Activated CD4-positive, alpha-beta memory T cell treated with anti-CD3 and anti-CD28 coated beads for 36 hours (primary cell): ENCODE measurements at regions not wholly inside any gene's neighbourhood (a gene's known extent, or its start where the extent isn't known, plus 50 kb on each side); places are given as distances from the start of the nearest gene placed in this dataset.

Source experiments
- CTCF ChIA-PET: fragments of 350-600 bp; sonication (Branson Sonifier 250); formaldehyde crosslinking; loops from one replicate; lab custom pipeline; 2021; ENCODE audit warnings: antibody characterized with exemption, inconsistent platforms; lab: Charles Lee
- POLR2A ChIA-PET: fragments of 350-600 bp; sonication (Branson Sonifier 250); formaldehyde crosslinking; loops from one replicate; lab custom pipeline; 2021; ENCODE audit warnings: antibody characterized with exemption; lab: Charles Lee
- DNase-seq: peaks from one replicate; pipeline ENCODE4 v3.0.0-alpha.2; 2020
- H3K27ac Mint-ChIP-seq: one replicate; pipeline ENCODE4 v1.8.0; 2021; ENCODE audit warnings: mixed read lengths
- H3K27me3 Mint-ChIP-seq: one replicate; pipeline ENCODE4 v1.8.0; 2021; ENCODE audit warnings: mixed read lengths
- H3K36me3 Mint-ChIP-seq: one replicate; pipeline ENCODE4 v1.8.0; 2021; ENCODE audit warnings: mixed read lengths
- H3K4me1 Mint-ChIP-seq: one replicate; pipeline ENCODE4 v1.8.0; 2021; ENCODE audit warnings: low read depth, mixed read lengths
- H3K4me3 Mint-ChIP-seq: one replicate; pipeline ENCODE4 v1.8.0; 2021; ENCODE audit warnings: mild to moderate bottlenecking, mixed read lengths
- H3K9me3 Mint-ChIP-seq: one replicate; pipeline ENCODE4 v1.8.0; 2021; ENCODE audit warnings: mixed read lengths
- intact Hi-C: fragments of 100-400 bp; cut with micrococcal nuclease; formaldehyde crosslinking; loops from one replicate; pipeline ENCODE4 v1.15.1; 2023

- no peaks in the 10 kb centered on the region for H3K4me1 Mint-ChIP-seq
- H3K36me3 Mint-ChIP-seq, result no peaks in the 10 kb centered on the region
- DNase-seq, result no peak
- H3K27me3 Mint-ChIP-seq, result peaks cover 12% of the 10 kb centered on the region
- no peaks in the 10 kb centered on the region for H3K9me3 Mint-ChIP-seq
- ChIA-PET CTCF (no interaction called here), POLR2A (no interaction called here)
- H3K27ac Mint-ChIP-seq, result no peak overlapping the region
- intact Hi-C loops, result no loop called here
- H3K4me3 Mint-ChIP-seq, result no peak overlapping the region
Observed at GRCh38 chr21:35779690-35780570, 280.4 kb downstream of the SETD4 start.

- no peak for DNase-seq
Observed at GRCh38 chr21:35779167-35779566, 281.2 kb downstream of the SETD4 start.

GRCh38 chr21:35777081-35777480 lies 283.2 kb downstream of the SETD4 start:
- CTCF ChIA-PET, result no interaction called here
- Mint-ChIP-seq H3K27ac (no peak overlapping the region), H3K27me3 (peaks cover 12% of the 10 kb centered on the region), H3K4me1 (no peaks in the 10 kb centered on the region), H3K4me3 (no peak overlapping the region), H3K36me3 (no peaks in the 10 kb centered on the region), H3K9me3 (no peaks in the 10 kb centered on the region)
- intact Hi-C loops, result no loop called here
- no peak for DNase-seq
- POLR2A ChIA-PET, result no interaction called here

More at GRCh38 chr21:35779167-35779566, 281.2 kb downstream of the SETD4 start:
- no peaks in the 10 kb centered on the region for H3K36me3 Mint-ChIP-seq
- H3K4me3 Mint-ChIP-seq, result no peak overlapping the region
- H3K9me3 Mint-ChIP-seq, result no peaks in the 10 kb centered on the region
- H3K27ac Mint-ChIP-seq, result no peak overlapping the region
- CTCF ChIA-PET, result no interaction called here
- POLR2A ChIA-PET, result no interaction called here
- no peaks in the 10 kb centered on the region for H3K4me1 Mint-ChIP-seq
- intact Hi-C loops, result no loop called here
- peaks cover 12% of the 10 kb centered on the region for H3K27me3 Mint-ChIP-seq

DNA sequence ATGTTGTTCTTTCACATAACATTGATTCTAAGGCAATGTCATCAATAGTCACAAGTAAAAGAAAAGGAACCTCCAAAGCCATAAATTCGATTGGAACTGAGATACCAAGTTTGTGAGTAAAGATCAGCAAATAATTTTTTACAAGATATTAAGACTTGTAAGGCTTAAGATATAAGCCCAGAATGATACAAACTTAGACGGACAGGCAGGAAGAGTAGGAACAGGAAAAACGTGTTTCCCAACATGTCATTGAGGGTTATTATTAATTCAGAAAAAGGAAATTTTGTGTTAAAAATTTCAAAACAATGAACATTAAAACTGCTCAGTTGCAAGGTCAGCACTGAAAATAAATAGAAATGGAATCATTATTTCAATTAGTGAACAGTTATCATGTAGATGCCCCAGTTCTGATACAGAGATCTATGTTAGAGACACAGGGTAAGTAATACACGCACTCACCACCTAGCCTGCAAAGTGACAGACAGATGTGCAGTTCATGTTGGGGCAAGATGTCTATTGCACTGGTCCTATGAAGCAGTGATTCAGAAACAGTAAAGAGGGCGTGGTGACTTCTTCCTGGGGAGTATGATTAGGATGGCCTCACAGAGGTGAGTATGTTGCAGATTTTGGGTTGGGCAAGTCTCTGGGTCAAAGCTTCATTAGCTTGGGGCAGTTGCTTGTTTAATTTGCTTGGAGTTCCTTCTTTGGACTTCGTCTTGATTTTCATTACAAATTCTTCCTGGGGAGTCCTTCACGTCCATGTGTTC lies 284.4 kb downstream of the SETD4 start:
- H3K4me1 Mint-ChIP-seq, result no peaks in the 10 kb centered on the region
- no peak for DNase-seq
- POLR2A ChIA-PET, result no interaction called here
- intact Hi-C loops, result no loop called here
- H3K9me3 Mint-ChIP-seq, result no peaks in the 10 kb centered on the region
- H3K4me3 Mint-ChIP-seq, result no peak overlapping the region
- no peaks in the 10 kb centered on the region for H3K36me3 Mint-ChIP-seq
- H3K27ac Mint-ChIP-seq, result no peak overlapping the region
- peaks cover 19% of the 10 kb centered on the region for H3K27me3 Mint-ChIP-seq
- CTCF ChIA-PET, result no interaction called here

GRCh38 chr21:35770101-35770945 lies 290.0 kb downstream of the SETD4 start:
- CTCF ChIA-PET, result no interaction called here
- H3K27me3 Mint-ChIP-seq, result peaks cover 10% of the 10 kb centered on the region

GRCh38 chr21:35768187-35768586 lies 292.1 kb downstream of the SETD4 start:
- no peak overlapping the region for H3K4me3 Mint-ChIP-seq
- H3K27me3 Mint-ChIP-seq, result peaks cover 10% of the 10 kb centered on the region
- POLR2A ChIA-PET, result no interaction called here
- no peaks in the 10 kb centered on the region for H3K9me3 Mint-ChIP-seq
- intact Hi-C loops, result no loop called here
- CTCF ChIA-PET, result no interaction called here
- no peaks in the 10 kb centered on the region for H3K4me1 Mint-ChIP-seq
- DNase-seq, result no peak
- H3K36me3 Mint-ChIP-seq, result no peaks in the 10 kb centered on the region
- H3K27ac Mint-ChIP-seq, result no peak overlapping the region

More at GRCh38 chr21:35770101-35770945, 290.0 kb downstream of the SETD4 start:
- intact Hi-C loops, result no loop called here
- POLR2A ChIA-PET, result no interaction called here
- no peak overlapping the region for H3K27ac Mint-ChIP-seq
- no peaks in the 10 kb centered on the region for H3K9me3 Mint-ChIP-seq
- no peaks in the 10 kb centered on the region for H3K4me1 Mint-ChIP-seq
- H3K36me3 Mint-ChIP-seq, result no peaks in the 10 kb centered on the region
- H3K4me3 Mint-ChIP-seq, result no peak overlapping the region
- DNase-seq, result no peak

GRCh38 chr21:35764586-35764985 lies 295.7 kb downstream of the SETD4 start:
- POLR2A ChIA-PET, result no interaction called here
- Mint-ChIP-seq H3K4me1 (no peaks in the 10 kb centered on the region), H3K9me3 (no peaks in the 10 kb centered on the region), H3K4me3 (no peak overlapping the region), H3K36me3 (no peaks in the 10 kb centered on the region), H3K27me3 (peaks cover 1% of the 10 kb centered on the region), H3K27ac (no peak overlapping the region)
- CTCF ChIA-PET, result no interaction called here
- DNase-seq, result no peak
- intact Hi-C loops, result no loop called here

GRCh38 chr21:35764077-35764476 lies 296.2 kb downstream of the SETD4 start:
- H3K36me3 Mint-ChIP-seq, result no peaks in the 10 kb centered on the region
- intact Hi-C loops, result no loop called here
- peaks cover 1% of the 10 kb centered on the region for H3K27me3 Mint-ChIP-seq
- H3K4me1 Mint-ChIP-seq, result no peaks in the 10 kb centered on the region
- no peak for DNase-seq
- H3K9me3 Mint-ChIP-seq, result no peaks in the 10 kb centered on the region
- ChIA-PET POLR2A (no interaction called here), CTCF (no interaction called here)
- no peak overlapping the region for H3K4me3 Mint-ChIP-seq
- no peak overlapping the region for H3K27ac Mint-ChIP-seq

- POLR2A ChIA-PET, result no interaction called here
- Mint-ChIP-seq H3K4me3 (no peak overlapping the region), H3K9me3 (peaks cover 3% of the 10 kb centered on the region), H3K27me3 (peaks cover 25% of the 10 kb centered on the region), H3K36me3 (no peaks in the 10 kb centered on the region), H3K27ac (no peak overlapping the region), H3K4me1 (no peaks in the 10 kb centered on the region)
- intact Hi-C loops, result no loop called here
- CTCF ChIA-PET, result no interaction called here
- DNase-seq, result no peak
Observed at GRCh38 chr21:35754583-35754982, 305.7 kb downstream of the SETD4 start.

- DNase-seq, result no peak
- Mint-ChIP-seq H3K9me3 (peaks cover 3% of the 10 kb centered on the region), H3K4me3 (no peak overlapping the region), H3K36me3 (no peaks in the 10 kb centered on the region), H3K4me1 (peaks cover 3% of the 10 kb centered on the region), H3K27ac (no peak overlapping the region), H3K27me3 (peaks cover 25% of the 10 kb centered on the region)
- ChIA-PET POLR2A (no interaction called here), CTCF (interaction anchor here (1.0 kb wide), 1 partner anchor 87 kb away, joined by 3 read pairs; no protein-coding TSS in a partner anchor)
- intact Hi-C loops, result no loop called here
Observed at GRCh38 chr21:35753308-35753707, 307.0 kb downstream of the SETD4 start.

DNA sequence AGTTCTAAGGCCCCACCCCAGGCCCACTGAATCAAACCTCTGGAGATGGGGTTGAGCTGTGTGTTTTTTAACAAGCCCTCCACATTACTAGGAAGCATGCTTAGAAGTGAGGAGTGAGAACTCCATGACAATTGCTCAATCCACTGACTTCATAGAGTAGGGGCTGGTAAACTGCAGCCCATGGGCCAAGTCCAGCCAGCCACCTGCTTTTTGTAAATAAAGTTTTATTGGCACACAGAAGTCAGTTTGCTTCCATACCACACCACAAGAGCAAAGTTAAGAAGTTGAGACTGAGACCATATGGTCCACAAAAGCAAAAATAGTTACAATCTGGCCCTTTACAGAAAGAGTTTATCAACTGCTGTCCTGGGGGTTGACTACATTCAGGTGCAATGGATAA lies 309.2 kb downstream of the SETD4 start:
- POLR2A ChIA-PET, result no interaction called here

DNA sequence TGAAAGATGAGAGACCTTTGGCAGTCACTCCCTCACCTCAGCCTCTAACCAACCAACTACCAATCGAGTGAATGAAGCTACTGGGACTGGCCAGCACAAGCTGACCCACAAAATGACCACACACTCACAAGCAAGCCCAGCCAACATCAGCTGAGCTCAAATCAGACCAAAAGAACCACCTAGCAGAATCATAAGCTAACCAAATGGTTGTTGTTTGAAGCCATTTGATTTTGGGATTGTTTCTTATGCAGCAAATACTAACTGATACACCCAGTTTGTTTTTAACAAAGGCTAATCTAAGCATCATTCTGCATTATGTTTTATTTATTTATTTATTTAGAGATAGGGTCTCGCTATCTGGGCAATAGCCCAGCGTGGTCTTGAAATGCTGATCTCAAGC lies 310.4 kb downstream of the SETD4 start:
- Mint-ChIP-seq H3K27ac (no peak overlapping the region), H3K4me1 (peaks cover 5% of the 10 kb centered on the region), H3K9me3 (peaks cover 3% of the 10 kb centered on the region), H3K36me3 (no peaks in the 10 kb centered on the region), H3K4me3 (no peak overlapping the region), H3K27me3 (peaks cover 26% of the 10 kb centered on the region)
- no peak for DNase-seq
- intact Hi-C loops, result no loop called here
- POLR2A ChIA-PET, result no interaction called here
- CTCF ChIA-PET, result no interaction called here

More for the DNA sequence above, 309.2 kb downstream of the SETD4 start:
- CTCF ChIA-PET, result no interaction called here
- intact Hi-C loops, result no loop called here
- Mint-ChIP-seq H3K9me3 (peaks cover 3% of the 10 kb centered on the region), H3K27me3 (peaks cover 32% of the 10 kb centered on the region), H3K4me1 (peaks cover 3% of the 10 kb centered on the region), H3K36me3 (no peaks in the 10 kb centered on the region), H3K27ac (no peak overlapping the region), H3K4me3 (no peak overlapping the region)
- DNase-seq, result no peak
